Gastroesophageal sphincter (tissue), 3 donors: ENCODE measurements at regions not wholly inside any gene's neighbourhood (a gene's known extent, or its start where the extent isn't known, plus 50 kb on each side); places are given as distances from the start of the nearest gene placed in this dataset.

ENCODE experiments used
- CTCF ChIP-seq, 4 experiments: fragments of 200-600 bp in 2 of 4; fragments of 450-650 bp in 2 of 4; sonication (generic) in 1 of 4; IDR thresholded peaks; one replicate each; pipeline ENCODE4 v1.5.1; 2017 to 2019; ENCODE audit warnings: antibody characterized with exemption in 4 of 4, mild to moderate bottlenecking in 2 of 4, moderate library complexity in 2 of 4
- EP300 ChIP-seq: sonication (generic); formaldehyde crosslinking; IDR thresholded peaks from one replicate; pipeline ENCODE4 v1.6.1; 2017; ENCODE audit warnings: antibody characterized with exemption, mild to moderate bottlenecking
- POLR2A ChIP-seq, 2 donors: fragments of 450-650 bp; IDR thresholded peaks; one replicate each; pipeline ENCODE4 v1.6.1; 2017; ENCODE audit warnings: antibody characterized with exemption in 2 of 2, mild to moderate bottlenecking in 2 of 2, moderate library complexity in 1 of 2
- POLR2AphosphoS5 ChIP-seq: sonication (generic); formaldehyde crosslinking; IDR thresholded peaks from one replicate; pipeline ENCODE4 v1.6.1; 2017; ENCODE audit warnings: antibody characterized with exemption

DNA sequence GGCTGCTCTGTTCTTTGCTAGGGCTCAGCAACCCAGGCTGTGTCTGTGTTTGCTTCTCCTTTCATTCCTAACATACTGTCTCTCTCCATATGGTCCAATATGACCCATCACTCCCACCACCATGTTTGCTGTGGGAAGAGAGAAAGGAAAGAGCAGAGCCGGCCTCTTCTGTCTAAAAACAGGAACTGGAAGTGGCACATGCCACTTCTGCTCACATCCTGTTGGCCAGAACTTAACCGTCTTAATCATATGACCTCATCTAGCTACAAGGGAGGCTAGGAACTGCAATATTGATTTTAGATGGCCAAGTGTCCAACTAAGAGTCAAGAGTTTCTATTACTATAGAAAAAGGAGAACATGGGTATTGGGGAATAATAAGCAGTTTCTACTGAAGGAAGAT is 212.5 kb upstream of the CHD6 start:
- no peak for TF ChIP-seq CTCF (IDR thresholded peaks at IDR 0.05)
- no peak for TF ChIP-seq POLR2AphosphoS5
- no peak for TF ChIP-seq EP300
- TF ChIP-seq POLR2A (IDR thresholded peaks at IDR 0.05) = no peak
